Progenitor cell of endocrine pancreas (in vitro differentiated cells): ENCODE measurements at regions not wholly inside any gene's neighbourhood (a gene's known extent, or its start where the extent isn't known, plus 50 kb on each side); places are given as distances from the start of the nearest gene placed in this dataset.

Source experiments
- DNase-seq: peaks from one replicate; pipeline ENCODE4 v3.0.0; 2021; ENCODE audit warnings: low spot score; ENCODE audit not compliant: unreplicated experiment
- H3K27ac Mint-ChIP-seq: 2 replicates; pipeline ENCODE4 v1.8.0; 2021; ENCODE audit warnings: mild to moderate bottlenecking, moderate library complexity, mixed read lengths
- H3K27me3 Mint-ChIP-seq: 2 replicates; pipeline ENCODE4 v1.8.0; 2021; ENCODE audit warnings: mixed read lengths
- H3K36me3 Mint-ChIP-seq: 2 replicates; pipeline ENCODE4 v1.8.0; 2022; ENCODE audit warnings: mixed read lengths; ENCODE audit not compliant: insufficient read depth
- H3K4me1 Mint-ChIP-seq: 2 replicates; pipeline ENCODE4 v1.8.0; 2021; ENCODE audit warnings: low read depth, mixed read lengths
- H3K4me3 Mint-ChIP-seq: 2 replicates; pipeline ENCODE4 v1.8.0; 2021; ENCODE audit warnings: low read depth, mild to moderate bottlenecking, moderate library complexity, mixed read lengths
- H3K9me3 Mint-ChIP-seq: 2 replicates; pipeline ENCODE4 v1.8.0; 2021; ENCODE audit warnings: low read depth, mixed read lengths
- CTCF ChIP-seq: fragments of 200-600 bp; sonication (generic); IDR thresholded peaks from one replicate; pipeline ENCODE4 v1.5.0; 2021; ENCODE audit warnings: antibody characterized with exemption, mild to moderate bottlenecking; ENCODE audit not compliant: unreplicated experiment
- microRNA-seq: library from miRNA; unstranded; fragments of <30 nt; microRNA quantifications from one replicate; pipeline ENCODE4 v1.1.0, GENCODE V29; 2020; ENCODE audit warnings: borderline number of aligned reads; ENCODE audit not compliant: unreplicated experiment

DNA sequence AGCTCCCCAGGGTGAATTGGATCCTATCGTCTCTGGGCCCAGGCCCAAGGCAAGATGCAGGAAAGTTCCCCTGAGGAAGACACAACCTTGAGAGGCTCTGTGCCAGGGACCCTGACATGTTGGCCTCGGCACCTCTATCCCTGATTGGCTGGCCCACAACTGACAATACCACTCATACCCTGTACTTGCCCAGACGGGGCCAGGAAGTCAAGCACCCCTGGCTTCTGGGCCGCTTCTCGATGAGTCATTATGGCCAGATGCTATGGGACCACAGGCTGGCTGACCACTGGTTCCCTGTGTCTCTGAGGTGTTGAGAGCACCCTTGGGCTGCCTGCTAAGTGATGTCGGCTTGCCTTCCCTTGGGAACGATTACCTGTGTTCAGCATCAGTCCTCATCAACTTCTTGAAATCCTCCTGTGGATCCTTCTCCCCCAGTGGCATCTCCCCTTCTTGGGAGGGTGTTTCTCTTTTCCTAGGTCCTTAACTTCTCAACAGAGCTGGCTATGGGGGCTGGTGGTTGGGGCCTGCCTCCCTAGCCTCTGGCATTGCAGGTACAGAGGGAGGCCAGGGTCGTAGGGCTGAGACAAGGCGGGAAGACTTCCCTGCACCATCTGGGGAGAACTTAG is 54.5 kb upstream of the MAMLD1 start:
- TF ChIP-seq CTCF: no peak
- H3K36me3 Mint-ChIP-seq: no peaks in the 10 kb centered on the region
- H3K27ac Mint-ChIP-seq: no peak overlapping the region
- H3K9me3 Mint-ChIP-seq: peaks cover 7% of the 10 kb centered on the region
- no peak overlapping the region for H3K4me3 Mint-ChIP-seq
- no peaks in the 10 kb centered on the region for H3K27me3 Mint-ChIP-seq
- H3K4me1 Mint-ChIP-seq: no peaks in the 10 kb centered on the region
- DNase-seq: no peak

DNA sequence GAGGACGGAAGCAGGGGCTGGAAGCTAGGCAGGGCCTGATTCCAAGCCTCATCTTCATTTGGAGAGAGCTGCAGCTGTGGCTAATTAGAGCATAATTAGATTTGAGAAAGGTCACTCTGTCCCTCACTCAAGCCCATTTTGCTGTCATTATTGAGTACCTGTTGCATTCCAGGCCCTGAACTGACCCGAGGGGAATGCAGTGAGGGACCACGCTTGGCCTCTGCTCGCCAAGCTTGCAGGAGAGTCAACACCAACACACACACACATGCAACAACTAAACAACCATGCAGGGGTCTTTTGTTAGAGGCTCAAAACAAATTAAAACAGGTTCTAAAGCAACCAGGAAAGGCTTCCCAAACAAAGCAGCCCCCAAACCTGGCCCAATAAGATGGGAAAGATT is 52.7 kb upstream of the MAMLD1 start:
- DNase-seq: no peak
- Mint-ChIP-seq H3K27ac (no peak overlapping the region), H3K4me1 (no peaks in the 10 kb centered on the region), H3K27me3 (no peaks in the 10 kb centered on the region), H3K36me3 (no peaks in the 10 kb centered on the region), H3K4me3 (no peak overlapping the region), H3K9me3 (peaks cover 7% of the 10 kb centered on the region)
- TF ChIP-seq CTCF: no peak

- Mint-ChIP-seq H3K27me3 (no peaks in the 10 kb centered on the region), H3K36me3 (no peaks in the 10 kb centered on the region), H3K9me3 (peaks cover 7% of the 10 kb centered on the region), H3K4me3 (no peak overlapping the region), H3K27ac (no peak overlapping the region), H3K4me1 (no peaks in the 10 kb centered on the region)
- no peak for DNase-seq
- TF ChIP-seq CTCF: no peak
These were observed 52.2 kb upstream of the MAMLD1 start for GRCh38 chrX:150310881-150311280.

- H3K9me3 Mint-ChIP-seq: peaks cover 13% of the 10 kb centered on the region
- no peak overlapping the region for H3K27ac Mint-ChIP-seq
- H3K4me1 Mint-ChIP-seq: no peaks in the 10 kb centered on the region
- no peak for TF ChIP-seq CTCF
- no peak overlapping the region for H3K4me3 Mint-ChIP-seq
- no peaks in the 10 kb centered on the region for H3K36me3 Mint-ChIP-seq
- DNase-seq: no peak
- no peaks in the 10 kb centered on the region for H3K27me3 Mint-ChIP-seq
These were observed 50.2 kb upstream of the MAMLD1 start for GRCh38 chrX:150312931-150313330.

Small RNA genes in the stretch of these regions (microRNA-seq; reads per million reads assigned to microRNA genes)
- gene MIR2114: 1.8 reads per million
